Activated T-helper 2 cell treated with anti-CD3 and anti-CD28 coated beads, Interferon-gamma antibody, Interleukin-2, Interleukin-4, amounts not matched to agents 10 μg/mL and 5 μg/mL and 100 μg/mL, durations not matched to agents 14 hours and 24 hours and 36 hours (primary cell): ENCODE measurements at regions not wholly inside any gene's neighbourhood (a gene's known extent, or its start where the extent isn't known, plus 50 kb on each side); places are given as distances from the start of the nearest gene placed in this dataset.
"Not testable (repeated sequence)": the region's sequence is repeated elsewhere in the genome, so short reads cannot be mapped to it uniquely, and the experiment has no call there.

ENCODE experiments used
- DNase-seq: peaks from one replicate; pipeline ENCODE4 v3.0.0; 2021; ENCODE audit warnings: low spot score
- H3K27ac Mint-ChIP-seq: one replicate; pipeline ENCODE4 v1.8.0; 2021; ENCODE audit warnings: mixed read lengths
- H3K27me3 Mint-ChIP-seq: one replicate; pipeline ENCODE4 v1.8.0; 2021; ENCODE audit warnings: low read depth, mixed read lengths
- H3K36me3 Mint-ChIP-seq: one replicate; pipeline ENCODE4 v1.8.0; 2021; ENCODE audit warnings: low read depth, mixed read lengths
- H3K4me1 Mint-ChIP-seq: one replicate; pipeline ENCODE4 v1.8.0; 2021; ENCODE audit warnings: low read depth, mixed read lengths
- H3K4me3 Mint-ChIP-seq: one replicate; pipeline ENCODE4 v1.8.0; 2021; ENCODE audit warnings: low read depth, mild to moderate bottlenecking, moderate library complexity, mixed read lengths
- H3K9me3 Mint-ChIP-seq: one replicate; pipeline ENCODE4 v1.8.0; 2021; ENCODE audit warnings: mixed read lengths
- intact Hi-C: fragments of 100-400 bp; cut with micrococcal nuclease; formaldehyde crosslinking; loops from one replicate; pipeline ENCODE4 v1.15.1; 2023

GRCh38 chr21:20151741-20152140 is 846.5 kb upstream of the NCAM2 start:
- H3K27me3 Mint-ChIP-seq = no peaks in the 10 kb centered on the region
- intact Hi-C loops = no loop called here
- H3K36me3 Mint-ChIP-seq = no peaks in the 10 kb centered on the region
- H3K4me3 Mint-ChIP-seq = no peak overlapping the region
- DNase-seq = no peak
- no peak overlapping the region for H3K27ac Mint-ChIP-seq
- H3K9me3 Mint-ChIP-seq = peaks cover 65% of the 10 kb centered on the region
- H3K4me1 Mint-ChIP-seq = no peaks in the 10 kb centered on the region

- intact Hi-C loops = no loop called here
- H3K27ac Mint-ChIP-seq = no peak overlapping the region
- DNase-seq = no peak
- H3K4me1 Mint-ChIP-seq = no peaks in the 10 kb centered on the region
- no peak overlapping the region for H3K4me3 Mint-ChIP-seq
- peaks cover 55% of the 10 kb centered on the region for H3K9me3 Mint-ChIP-seq
- no peaks in the 10 kb centered on the region for H3K27me3 Mint-ChIP-seq
- H3K36me3 Mint-ChIP-seq = no peaks in the 10 kb centered on the region
Observed at GRCh38 chr21:20163167-20163566, 835.0 kb upstream of the NCAM2 start.

- no peak overlapping the region for H3K4me3 Mint-ChIP-seq
- DNase-seq = no peak
- no peaks in the 10 kb centered on the region for H3K27me3 Mint-ChIP-seq
- no peaks in the 10 kb centered on the region for H3K4me1 Mint-ChIP-seq
- H3K27ac Mint-ChIP-seq = no peak overlapping the region
- H3K36me3 Mint-ChIP-seq = no peaks in the 10 kb centered on the region
- peaks cover 43% of the 10 kb centered on the region for H3K9me3 Mint-ChIP-seq
- intact Hi-C loops = no loop called here
Observed at GRCh38 chr21:20167059-20167458, 831.1 kb upstream of the NCAM2 start.

- Mint-ChIP-seq H3K4me3 (no peak overlapping the region), H3K27ac (no peak overlapping the region)
Observed at GRCh38 chr21:20169812-20170576, 828.2 kb upstream of the NCAM2 start.

GRCh38 chr21:20186186-20186585 is 812.0 kb upstream of the NCAM2 start:
- Mint-ChIP-seq H3K27me3 (no peaks in the 10 kb centered on the region), H3K4me3 (no peak overlapping the region), H3K4me1 (no peaks in the 10 kb centered on the region), H3K9me3 (peaks cover 59% of the 10 kb centered on the region), H3K27ac (no peak overlapping the region), H3K36me3 (no peaks in the 10 kb centered on the region)
- intact Hi-C loops = no loop called here
- no peak for DNase-seq

More at GRCh38 chr21:20169812-20170576, 828.2 kb upstream of the NCAM2 start:
- Mint-ChIP-seq H3K36me3 (no peaks in the 10 kb centered on the region), H3K4me1 (no peaks in the 10 kb centered on the region), H3K27me3 (no peaks in the 10 kb centered on the region), H3K9me3 (peaks cover 67% of the 10 kb centered on the region)
- no peak for DNase-seq
- intact Hi-C loops = no loop called here

- Mint-ChIP-seq H3K27ac (no peak overlapping the region), H3K36me3 (no peaks in the 10 kb centered on the region), H3K27me3 (no peaks in the 10 kb centered on the region), H3K4me3 (no peak overlapping the region), H3K4me1 (no peaks in the 10 kb centered on the region), H3K9me3 (peaks cover 64% of the 10 kb centered on the region)
- intact Hi-C loops = no loop called here
- no peak for DNase-seq
Observed at GRCh38 chr21:20187028-20187427, 811.2 kb upstream of the NCAM2 start.

GRCh38 chr21:20201323-20201722 is 796.9 kb upstream of the NCAM2 start:
- H3K27ac Mint-ChIP-seq, H3K27me3 Mint-ChIP-seq, DNase-seq, H3K4me1 Mint-ChIP-seq, H3K36me3 Mint-ChIP-seq, intact Hi-C loops, H3K4me3 Mint-ChIP-seq: not testable (repeated sequence)
- peaks cover 47% of the 10 kb centered on the region for H3K9me3 Mint-ChIP-seq

- no peak for DNase-seq
- H3K9me3 Mint-ChIP-seq = peaks cover 48% of the 10 kb centered on the region
- H3K36me3 Mint-ChIP-seq = no peaks in the 10 kb centered on the region
- H3K4me3 Mint-ChIP-seq = no peak overlapping the region
- no peaks in the 10 kb centered on the region for H3K4me1 Mint-ChIP-seq
- H3K27me3 Mint-ChIP-seq = no peaks in the 10 kb centered on the region
- intact Hi-C loops = no loop called here
- no peak overlapping the region for H3K27ac Mint-ChIP-seq
Observed at GRCh38 chr21:20207335-20207734, 790.9 kb upstream of the NCAM2 start.

- Mint-ChIP-seq H3K27ac (no peak overlapping the region), H3K4me3 (no peak overlapping the region), H3K9me3 (peaks cover 29% of the 10 kb centered on the region)
Observed at GRCh38 chr21:20215959-20216358, 782.2 kb upstream of the NCAM2 start.

GRCh38 chr21:20220586-20220985 is 777.6 kb upstream of the NCAM2 start:
- Mint-ChIP-seq H3K4me3 (no peak overlapping the region), H3K27ac (no peak overlapping the region), H3K9me3 (peaks cover 37% of the 10 kb centered on the region), H3K4me1 (no peaks in the 10 kb centered on the region), H3K27me3 (no peaks in the 10 kb centered on the region), H3K36me3 (no peaks in the 10 kb centered on the region)
- intact Hi-C loops = no loop called here
- DNase-seq = no peak

More at GRCh38 chr21:20215959-20216358, 782.2 kb upstream of the NCAM2 start:
- intact Hi-C loops = no loop called here
- no peak for DNase-seq
- no peaks in the 10 kb centered on the region for H3K4me1 Mint-ChIP-seq
- no peaks in the 10 kb centered on the region for H3K27me3 Mint-ChIP-seq
- H3K36me3 Mint-ChIP-seq = no peaks in the 10 kb centered on the region

GRCh38 chr21:20221981-20222380 is 776.2 kb upstream of the NCAM2 start:
- H3K4me1 Mint-ChIP-seq, H3K4me3 Mint-ChIP-seq, H3K27me3 Mint-ChIP-seq, H3K27ac Mint-ChIP-seq, H3K36me3 Mint-ChIP-seq, intact Hi-C loops, DNase-seq: not testable (repeated sequence)
- peaks cover 41% of the 10 kb centered on the region for H3K9me3 Mint-ChIP-seq

- H3K27ac Mint-ChIP-seq, H3K27me3 Mint-ChIP-seq, intact Hi-C loops, H3K4me1 Mint-ChIP-seq, H3K36me3 Mint-ChIP-seq, DNase-seq, H3K4me3 Mint-ChIP-seq: not testable (repeated sequence)
- peaks cover 71% of the 10 kb centered on the region for H3K9me3 Mint-ChIP-seq
Observed at GRCh38 chr21:20236649-20237048, 761.6 kb upstream of the NCAM2 start.

- H3K36me3 Mint-ChIP-seq = no peaks in the 10 kb centered on the region
- no peak overlapping the region for H3K27ac Mint-ChIP-seq
- intact Hi-C loops = no loop called here
- no peak for DNase-seq
- H3K4me3 Mint-ChIP-seq = no peak overlapping the region
- peaks cover 19% of the 10 kb centered on the region for H3K9me3 Mint-ChIP-seq
- H3K27me3 Mint-ChIP-seq = no peaks in the 10 kb centered on the region
- no peaks in the 10 kb centered on the region for H3K4me1 Mint-ChIP-seq
Observed at GRCh38 chr21:20249401-20249800, 748.8 kb upstream of the NCAM2 start.

- Mint-ChIP-seq H3K4me3 (no peak overlapping the region), H3K9me3 (peaks cover 21% of the 10 kb centered on the region), H3K27me3 (no peaks in the 10 kb centered on the region), H3K27ac (no peak overlapping the region), H3K4me1 (no peaks in the 10 kb centered on the region), H3K36me3 (no peaks in the 10 kb centered on the region)
- no peak for DNase-seq
- intact Hi-C loops = no loop called here
Observed at GRCh38 chr21:20250337-20250736, 747.9 kb upstream of the NCAM2 start.
